GM23338 (cell line): ENCODE measurements at regions not wholly inside any gene's neighbourhood (a gene's known extent, or its start where the extent isn't known, plus 50 kb on each side); places are given as distances from the start of the nearest gene placed in this dataset.

Experiments
- CTCF ChIP-seq, 2 experiments: fragments of 200-600 bp in 1 of 2; sonication (generic) in 1 of 2; conservative IDR thresholded peaks; 2 replicates each; pipeline versions ENCODE4 v1.5.1 to v1.6.1; 2016 to 2017; ENCODE audit warnings: antibody characterized with exemption in 2 of 2, low read depth in 2 of 2, mild to moderate bottlenecking in 2 of 2, moderate library complexity in 1 of 2
- EZH2 ChIP-seq: fragments of 200-600 bp; sonication (generic); IDR thresholded peaks from one replicate; pipeline ENCODE4 v1.8.0; 2017; ENCODE audit warnings: antibody characterized with exemption, mild to moderate bottlenecking, low read depth; ENCODE audit not compliant: unreplicated experiment
- JUNB ChIP-seq: IDR thresholded peaks from one replicate; pipeline ENCODE4 v1.6.1; 2016; ENCODE audit warnings: antibody characterized with exemption; ENCODE audit not compliant: unreplicated experiment
- NANOG ChIP-seq: IDR thresholded peaks from 2 replicates; pipeline ENCODE4 v1.6.1; 2016; ENCODE audit warnings: antibody characterized with exemption, borderline replicate concordance
- POLR2AphosphoS5 ChIP-seq: IDR thresholded peaks from 2 replicates; pipeline ENCODE4 v1.6.1; 2016; ENCODE audit warnings: antibody characterized with exemption, low read depth
- REST ChIP-seq: IDR thresholded peaks from one replicate; pipeline ENCODE4 v1.6.1; 2018; ENCODE audit warnings: antibody characterized with exemption; ENCODE audit not compliant: unreplicated experiment
- ZNF114 ChIP-seq: fragments of 250-450 bp; sonication (Bioruptor Pico); IDR thresholded peaks from 2 replicates; pipeline ENCODE4 v1.5.0; 2020; ENCODE audit warnings: mild to moderate bottlenecking, moderate library complexity

- TF ChIP-seq REST (no peak), CTCF (conservative IDR thresholded peaks at IDR 0.05; ENCODE audit: low read depth in 2 of 2) (no peak), NANOG (no peak), EZH2 (no peak), ZNF114 (CRISPR knock-in tag) (no peak), POLR2AphosphoS5 (no peak), JUNB (no peak)
Measured at GRCh38 chr6:55064711-55065420, 109.4 kb upstream of the HCRTR2 start.
